IMR-90 (cell line): ENCODE measurements at regions not wholly inside any gene's neighbourhood (a gene's known extent, or its start where the extent isn't known, plus 50 kb on each side); places are given as distances from the start of the nearest gene placed in this dataset.

Experiments
- ATAC-seq: fragments of 200-7000 bp; cut with Tn5 transposase; 2 replicates; pipeline ENCODE4 v1.9.1; 2020; ENCODE audit warnings: low read depth, mild to moderate bottlenecking, moderate library complexity
- BruUV-seq: library from RNA; stranded (reverse); fragments of 400-500 nt; replicated peaks from 2 replicates; lab custom pipeline; 2021; lab: Mats Ljungman, UMichigan
- CTCF ChIA-PET: fragments of 300-600 bp; formaldehyde crosslinking; extraction: SDS; loops from one replicate; lab custom pipeline; 2021; ENCODE audit warnings: antibody characterized with exemption; lab: Yijun Ruan, JAX
- POLR2A ChIA-PET: fragments of 300-600 bp; sonication (Branson Sonifier 250); formaldehyde crosslinking; loops from one replicate; lab custom pipeline; 2022; ENCODE audit warnings: antibody characterized with exemption; ENCODE audit not compliant: unreplicated experiment; lab: Charles Lee
- DNase-seq: peaks from one replicate; pipeline ENCODE4 v3.0.0; 2013
- H2AFZ ChIP-seq: replicated peaks from 2 replicates; pipeline ENCODE3; 2013; ENCODE audit warnings: low read length, mild to moderate bottlenecking; ENCODE audit not compliant: poor library complexity
- H2AK5ac ChIP-seq: 2 replicates; pipeline ENCODE4 v1.6.1; 2013; ENCODE audit warnings: low read depth, low read length, inconsistent platforms
- H2AK9ac ChIP-seq: replicated peaks from 2 replicates; pipeline ENCODE3; 2013; ENCODE audit warnings: mild to moderate bottlenecking, low read depth, low read length, moderate library complexity; ENCODE audit not compliant: poor library complexity
- H2BK120ac ChIP-seq: 2 replicates; pipeline ENCODE4 v1.6.1; 2013; ENCODE audit warnings: low read depth, low read length, inconsistent platforms
- H2BK15ac ChIP-seq: 3 replicates; pipeline ENCODE4 v1.6.1; 2013; ENCODE audit warnings: low read depth, low read length, inconsistent platforms
- H2BK20ac ChIP-seq: 2 replicates; pipeline ENCODE4 v1.6.1; 2013; ENCODE audit warnings: low read depth, mild to moderate bottlenecking, inconsistent platforms, low read length, moderate library complexity
- H2BK5ac ChIP-seq: 2 replicates; pipeline ENCODE4 v1.6.1; 2013; ENCODE audit warnings: mild to moderate bottlenecking, low read depth, low read length, inconsistent platforms; ENCODE audit not compliant: poor library complexity, severe bottlenecking
- H3K14ac ChIP-seq: replicated peaks from 2 replicates; pipeline ENCODE4 v1.6.1; 2013; ENCODE audit warnings: low read depth, low read length, inconsistent platforms
- H3K18ac ChIP-seq: 2 replicates; pipeline ENCODE4 v1.6.1; 2013; ENCODE audit warnings: low read depth, low read length, control low read depth
- H3K23ac ChIP-seq: 2 replicates; pipeline ENCODE4 v1.6.1; 2013; ENCODE audit warnings: low read depth, low read length, inconsistent platforms
- H3K27ac ChIP-seq: 2 replicates; pipeline ENCODE4 v1.5.1; 2013; ENCODE audit warnings: mild to moderate bottlenecking, control low read depth, low read length; ENCODE audit not compliant: insufficient read depth
- H3K27me3 ChIP-seq: 2 replicates; pipeline ENCODE4 v1.6.1; 2013; ENCODE audit warnings: low read length; ENCODE audit not compliant: control insufficient read depth, insufficient read depth
- H3K36me3 ChIP-seq: 2 replicates; pipeline ENCODE4 v1.6.1; 2013; ENCODE audit warnings: low read length, mixed read lengths; ENCODE audit not compliant: control insufficient read depth, insufficient read depth
- H3K4ac ChIP-seq: 2 replicates; pipeline ENCODE4 v1.6.1; 2013; ENCODE audit warnings: low read depth, low read length, inconsistent platforms
- H3K4me1 ChIP-seq: 2 replicates; pipeline ENCODE4 v1.6.1; 2013; ENCODE audit warnings: low read length, mixed read lengths; ENCODE audit not compliant: control insufficient read depth, insufficient read depth
- H3K4me2 ChIP-seq: 2 replicates; pipeline ENCODE4 v1.6.1; 2013; ENCODE audit warnings: low read depth, mild to moderate bottlenecking, control low read depth, low read length, moderate library complexity
- H3K4me3 ChIP-seq: 2 replicates; pipeline ENCODE4 v1.5.1; 2013; ENCODE audit warnings: low read depth, mild to moderate bottlenecking, control low read depth, low read length, moderate library complexity; ENCODE audit not compliant: insufficient read depth
- H3K56ac ChIP-seq: 2 replicates; pipeline ENCODE4 v1.6.1; 2013; ENCODE audit warnings: low read length, inconsistent platforms; ENCODE audit not compliant: insufficient read depth; ENCODE audit errors: extremely low read depth
- H3K79me1 ChIP-seq, 2 experiments: 2 replicates each; pipeline ENCODE4 v1.6.1; 2013; ENCODE audit warnings: low read length in 2 of 2, inconsistent platforms in 1 of 2, low read depth in 1 of 2
- H3K9ac ChIP-seq: 2 replicates; pipeline ENCODE4 v1.6.1; 2013; ENCODE audit warnings: low read depth, low read length, control low read depth
- H3K9me1 ChIP-seq: 2 replicates; pipeline ENCODE4 v1.6.1; 2013; ENCODE audit warnings: low read length, inconsistent platforms; ENCODE audit not compliant: insufficient read depth
- H3K9me3 ChIP-seq: 2 replicates; pipeline ENCODE4 v1.6.1; 2013; ENCODE audit warnings: low read length; ENCODE audit not compliant: control insufficient read depth, insufficient read depth
- H4K20me1 ChIP-seq: 2 replicates; pipeline ENCODE4 v1.6.1; 2013; ENCODE audit warnings: low read length, inconsistent platforms; ENCODE audit not compliant: insufficient read depth
- H4K5ac ChIP-seq: 2 replicates; pipeline ENCODE4 v1.6.1; 2013; ENCODE audit warnings: mild to moderate bottlenecking, low read depth, low read length, control low read depth
- H4K8ac ChIP-seq, 2 experiments: 2 replicates each; pipeline ENCODE4 v1.6.1; 2013; ENCODE audit warnings: low read depth in 2 of 2, low read length in 2 of 2, control low read depth in 1 of 2, inconsistent platforms in 1 of 2
- H4K91ac ChIP-seq: 2 replicates; pipeline ENCODE4 v1.6.1; 2013; ENCODE audit warnings: low read depth, low read length, inconsistent platforms; ENCODE audit not compliant: insufficient read depth
- BHLHE40 ChIP-seq: fragments of 150-350 bp; IDR thresholded peaks from 2 replicates; pipeline ENCODE4 v1.6.1; 2016; ENCODE audit warnings: mild to moderate bottlenecking, low read depth, low read length
- CEBPB ChIP-seq: IDR thresholded peaks from 2 replicates; pipeline ENCODE4 v1.6.1; 2012; ENCODE audit warnings: low read depth, low read length, improper control_type of control experiment
- CHD1 ChIP-seq: IDR thresholded peaks from 2 replicates; pipeline ENCODE4 v1.6.1; 2012; ENCODE audit warnings: low read depth, low read length, improper control_type of control experiment
- MAZ ChIP-seq: IDR thresholded peaks from 2 replicates; pipeline ENCODE4 v1.6.1; 2012; ENCODE audit warnings: low read depth, mild to moderate bottlenecking, low read length, improper control_type of control experiment, moderate library complexity, borderline replicate concordance
- NFE2L2 ChIP-seq: fragments of 150-350 bp; IDR thresholded peaks from 2 replicates; pipeline ENCODE4 v1.6.1; 2016; ENCODE audit warnings: low read depth, mild to moderate bottlenecking, low read length
- POLR2A ChIP-seq: IDR thresholded peaks from 2 replicates; pipeline ENCODE4 v1.6.1; 2012; ENCODE audit warnings: mild to moderate bottlenecking, low read depth, low read length
- RCOR1 ChIP-seq: IDR thresholded peaks from 2 replicates; pipeline ENCODE4 v1.6.1; 2012; ENCODE audit warnings: mild to moderate bottlenecking, low read length, improper control_type of control experiment; ENCODE audit not compliant: insufficient replicate concordance
- SMC3 ChIP-seq: fragments of 150-350 bp; IDR thresholded peaks from 2 replicates; pipeline ENCODE4 v1.6.1; 2016; ENCODE audit warnings: low read depth, mild to moderate bottlenecking, antibody characterized with exemption, low read length, moderate library complexity
- WGBS, 2 experiments: methylation state at CpG; one replicate each; pipeline versions ENCODE4 v1.1.5 to v1.1.7; 2013; ENCODE audit warnings: missing lambda C conversion rate in 2 of 2; ENCODE audit not compliant: insufficient read length in 1 of 2; ENCODE audit errors: extremely low coverage in 2 of 2; 5-methylcytosine and 5-hydroxymethylcytosine counted together
- dilution Hi-C: fragments of 300-500 bp; cut with HindIII; formaldehyde crosslinking; loops from one replicate; pipeline ENCODE4 v1.14.3; 2018; ENCODE audit warnings: low sequenced_read_pairs; ENCODE audit not compliant: unreplicated experiment
- in situ Hi-C: fragments of 300-500 bp; cut with MboI; formaldehyde crosslinking; loops from 3 replicates; pipeline ENCODE4 v1.14.3; 2019; ENCODE audit warnings: low sequenced_read_pairs, inconsistent platforms, mixed read lengths
- intact Hi-C: fragments of 100-400 bp; cut with micrococcal nuclease; formaldehyde crosslinking; loops from 2 replicates; pipeline ENCODE4 v1.10.0; 2022
- TF ChIP-seq, protein P1 (sequence below): conservative IDR thresholded peaks from 2 replicates; pipeline ENCODE4 v1.5.1; 2012; ENCODE audit warnings: mild to moderate bottlenecking, low read depth, low read length, improper control_type of control experiment
- TF ChIP-seq, protein P2 (sequence below): fragments of 150-350 bp; IDR thresholded peaks from 2 replicates; pipeline ENCODE4 v1.6.1; 2017; ENCODE audit warnings: mild to moderate bottlenecking, antibody characterized with exemption, low read length, low read depth

DNA sequence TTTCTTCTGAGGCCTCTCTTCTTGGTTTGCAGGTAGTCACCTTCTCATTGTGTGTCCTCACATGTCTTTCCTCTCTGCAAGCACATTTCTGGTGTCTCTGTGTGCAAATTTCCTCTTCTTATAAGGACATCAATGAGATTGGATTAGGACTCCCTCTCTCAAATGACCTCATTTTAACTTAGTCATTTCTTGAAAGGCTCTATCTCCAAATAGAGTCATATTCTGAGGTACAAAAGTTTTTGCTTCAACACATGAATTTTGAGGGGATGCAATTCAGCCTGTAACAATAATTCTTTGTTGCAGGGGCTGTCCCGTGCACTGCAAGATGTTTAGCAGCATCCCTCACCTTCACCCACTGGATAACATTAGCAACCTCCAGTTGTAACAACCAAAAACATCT is 115.0 kb upstream of the DCBLD2 start:
- WGBS, 2 experiments = no CpG with 5 or more reads among the region's 1 CpG

More for the DNA sequence above, 115.0 kb upstream of the DCBLD2 start:
- no peak overlapping the region for H2AK9ac ChIP-seq
- POLR2A ChIA-PET = no interaction called here
- H3K23ac ChIP-seq = no peak overlapping the region
- no peaks in the 10 kb centered on the region for H4K20me1 ChIP-seq
- H3K79me1 ChIP-seq = no peaks in the 10 kb centered on the region
- no peak overlapping the region for H3K4ac ChIP-seq
- H2AFZ ChIP-seq = no peak overlapping the region
- H3K27ac ChIP-seq = no peak overlapping the region
- H3K9me3 ChIP-seq = no peaks in the 10 kb centered on the region
- dilution Hi-C loops = loop anchor here (25.0 kb wide), 1 partner anchor 746 kb away; no protein-coding TSS in a partner anchor
- H3K14ac ChIP-seq = no peak overlapping the region
- intact Hi-C loops = no loop called here
- H3K4me2 ChIP-seq = no peak overlapping the region
- H2BK120ac ChIP-seq = no peak overlapping the region
- no peak for TF ChIP-seq POLR2A
- TF ChIP-seq CEBPB = no peak
- no peak for TF ChIP-seq BHLHE40
- no peak for TF ChIP-seq RCOR1
- no peak for TF ChIP-seq NFE2L2
- TF ChIP-seq, protein P1, sequence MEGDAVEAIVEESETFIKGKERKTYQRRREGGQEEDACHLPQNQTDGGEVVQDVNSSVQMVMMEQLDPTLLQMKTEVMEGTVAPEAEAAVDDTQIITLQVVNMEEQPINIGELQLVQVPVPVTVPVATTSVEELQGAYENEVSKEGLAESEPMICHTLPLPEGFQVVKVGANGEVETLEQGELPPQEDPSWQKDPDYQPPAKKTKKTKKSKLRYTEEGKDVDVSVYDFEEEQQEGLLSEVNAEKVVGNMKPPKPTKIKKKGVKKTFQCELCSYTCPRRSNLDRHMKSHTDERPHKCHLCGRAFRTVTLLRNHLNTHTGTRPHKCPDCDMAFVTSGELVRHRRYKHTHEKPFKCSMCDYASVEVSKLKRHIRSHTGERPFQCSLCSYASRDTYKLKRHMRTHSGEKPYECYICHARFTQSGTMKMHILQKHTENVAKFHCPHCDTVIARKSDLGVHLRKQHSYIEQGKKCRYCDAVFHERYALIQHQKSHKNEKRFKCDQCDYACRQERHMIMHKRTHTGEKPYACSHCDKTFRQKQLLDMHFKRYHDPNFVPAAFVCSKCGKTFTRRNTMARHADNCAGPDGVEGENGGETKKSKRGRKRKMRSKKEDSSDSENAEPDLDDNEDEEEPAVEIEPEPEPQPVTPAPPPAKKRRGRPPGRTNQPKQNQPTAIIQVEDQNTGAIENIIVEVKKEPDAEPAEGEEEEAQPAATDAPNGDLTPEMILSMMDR = no peak
- TF ChIP-seq SMC3 = no peak
- TF ChIP-seq MAZ = no peak
- no peak for TF ChIP-seq CHD1
- TF ChIP-seq, protein P2, sequence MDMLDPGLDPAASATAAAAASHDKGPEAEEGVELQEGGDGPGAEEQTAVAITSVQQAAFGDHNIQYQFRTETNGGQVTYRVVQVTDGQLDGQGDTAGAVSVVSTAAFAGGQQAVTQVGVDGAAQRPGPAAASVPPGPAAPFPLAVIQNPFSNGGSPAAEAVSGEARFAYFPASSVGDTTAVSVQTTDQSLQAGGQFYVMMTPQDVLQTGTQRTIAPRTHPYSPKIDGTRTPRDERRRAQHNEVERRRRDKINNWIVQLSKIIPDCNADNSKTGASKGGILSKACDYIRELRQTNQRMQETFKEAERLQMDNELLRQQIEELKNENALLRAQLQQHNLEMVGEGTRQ = no peak
- H2BK5ac ChIP-seq = no peak overlapping the region
- DNase-seq (no peak), ATAC-seq (no peak)
- in situ Hi-C loops = no loop called here
- H3K18ac ChIP-seq = no peak overlapping the region
- H3K4me3 ChIP-seq = no peak overlapping the region
- no peaks in the 10 kb centered on the region for H3K4me1 ChIP-seq
- no peak overlapping the region for H4K91ac ChIP-seq
- H3K56ac ChIP-seq = no peak overlapping the region
- no TSS peak for BruUV-seq
- no peak overlapping the region for H2BK15ac ChIP-seq
- H2BK20ac ChIP-seq = no peak overlapping the region
- H3K9me1 ChIP-seq = no peaks in the 10 kb centered on the region; the same call in 1 of the 2 replicates
- no peak overlapping the region for H4K8ac ChIP-seq
- no peaks in the 10 kb centered on the region for H3K36me3 ChIP-seq
- CTCF ChIA-PET = no interaction called here
- H2AK5ac ChIP-seq = no peak overlapping the region
- H3K9ac ChIP-seq = no peak overlapping the region
- H3K27me3 ChIP-seq = no peaks in the 10 kb centered on the region
- no peak overlapping the region for H4K5ac ChIP-seq
